Muscle of arm (tissue), 1 donor: ENCODE measurements at regions not wholly inside any gene's neighbourhood (a gene's known extent, or its start where the extent isn't known, plus 50 kb on each side); places are given as distances from the start of the nearest gene placed in this dataset.

Source experiments
- DNase-seq: peaks from one replicate; pipeline ENCODE4 v3.0.0-alpha.2; 2013

DNA sequence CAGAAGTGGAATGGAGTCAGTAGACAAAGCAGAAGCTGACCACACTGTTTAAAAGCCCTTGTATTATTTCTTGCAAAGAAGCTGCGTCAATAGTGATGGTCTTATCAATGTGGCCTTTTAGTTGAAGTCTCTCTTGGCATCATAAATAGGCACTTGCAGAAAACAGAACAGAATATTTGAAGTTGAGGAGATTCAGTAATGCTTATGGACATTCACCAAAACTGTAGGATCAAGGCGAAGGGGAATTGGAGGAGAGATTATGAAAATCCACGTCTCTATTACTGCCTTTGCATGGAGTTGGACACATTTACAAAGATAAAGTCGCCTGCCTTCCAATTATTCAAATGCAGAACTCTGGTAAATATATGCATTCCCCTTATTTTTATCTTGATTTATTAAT lies 1482.8 kb downstream of the EFNB2 start:
- no peak for DNase-seq

DNA sequence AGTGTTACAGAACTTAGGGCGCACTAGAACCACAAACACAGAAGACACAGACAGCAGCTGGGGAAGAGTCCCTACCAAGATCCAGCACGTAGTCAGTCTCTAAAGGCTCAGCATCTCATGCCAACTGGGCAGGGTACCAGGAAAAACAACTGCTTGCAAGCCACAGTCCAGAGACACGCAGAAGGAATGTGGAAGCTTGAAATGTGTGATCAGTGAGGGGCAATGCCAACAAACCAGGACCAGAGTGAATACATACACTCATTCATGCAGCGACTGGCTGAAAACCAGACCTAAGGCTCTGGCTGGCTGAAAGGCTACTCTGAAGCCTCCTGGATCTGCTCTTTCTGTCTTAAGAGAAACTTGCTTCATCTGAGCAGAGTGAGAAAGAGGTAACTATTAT lies 1484.8 kb downstream of the EFNB2 start:
- DNase-seq: peak; percentile 4

DNA sequence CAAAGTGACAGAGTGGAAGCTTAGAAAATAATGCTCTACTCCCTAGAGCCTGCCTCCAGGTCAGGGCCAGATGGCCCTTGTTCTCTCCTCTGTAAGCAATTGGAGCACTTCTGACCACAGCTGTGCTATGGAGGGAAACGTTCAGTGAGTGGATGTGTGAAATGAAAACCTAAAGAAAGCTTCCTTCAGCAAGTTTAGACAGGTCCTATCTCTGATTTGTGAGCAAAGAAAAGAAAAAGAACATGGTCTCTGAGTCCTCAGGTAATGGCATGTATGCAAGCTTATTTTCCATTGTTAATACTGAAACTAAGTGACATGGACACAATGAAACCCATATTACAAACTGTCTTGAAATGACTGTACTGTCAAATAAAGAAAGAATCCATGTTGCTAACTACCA lies 1486.8 kb downstream of the EFNB2 start:
- no peak for DNase-seq

DNA sequence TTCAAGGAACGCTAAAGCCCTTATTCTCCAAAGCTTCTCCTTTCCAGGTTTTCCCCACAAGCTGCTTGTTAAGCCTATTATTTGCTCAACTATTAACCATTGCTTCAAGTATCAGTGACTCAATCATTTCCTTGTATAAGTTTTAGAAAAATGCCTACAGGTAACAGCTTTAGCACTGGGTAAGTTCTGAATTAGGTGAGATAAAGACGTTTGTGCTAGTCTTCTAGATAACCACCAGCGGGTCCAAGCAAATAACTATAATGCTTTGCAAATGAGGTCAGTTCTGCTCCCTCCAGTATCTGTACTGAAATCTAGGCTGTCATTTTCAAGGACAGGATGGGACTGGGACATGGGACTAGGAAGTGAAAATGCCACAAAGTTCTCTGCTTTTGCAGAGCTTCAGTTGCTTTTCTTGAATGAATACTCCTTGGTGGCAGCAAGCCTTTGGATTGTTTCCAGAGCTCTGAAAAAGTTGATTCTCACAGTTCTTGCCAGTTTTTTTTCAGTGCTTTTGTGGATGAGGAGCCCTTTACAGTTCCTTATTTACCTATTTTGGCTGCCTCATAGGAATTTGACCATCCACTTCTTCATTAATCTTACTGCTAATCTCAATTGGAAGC lies 1487.7 kb downstream of the EFNB2 start:
- DNase-seq: no peak

DNA sequence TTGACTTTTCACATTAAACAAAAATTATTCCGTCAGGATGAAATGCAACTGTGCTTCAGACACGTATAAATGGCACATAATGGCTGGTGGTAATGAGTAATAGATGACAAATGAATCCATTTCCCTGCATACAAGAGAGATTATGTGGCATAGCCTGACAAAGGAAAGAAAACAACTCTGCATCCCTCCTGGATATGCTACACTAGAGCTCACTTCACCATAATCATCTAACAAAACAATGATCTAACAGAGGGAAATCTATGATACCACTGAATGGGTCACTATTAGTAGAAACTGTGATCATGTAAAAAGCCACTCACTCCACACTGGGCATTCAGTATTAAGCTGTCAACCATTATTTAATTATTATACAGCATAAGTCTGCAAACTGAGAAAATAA lies 1498.4 kb downstream of the EFNB2 start:
- DNase-seq: no peak

DNA sequence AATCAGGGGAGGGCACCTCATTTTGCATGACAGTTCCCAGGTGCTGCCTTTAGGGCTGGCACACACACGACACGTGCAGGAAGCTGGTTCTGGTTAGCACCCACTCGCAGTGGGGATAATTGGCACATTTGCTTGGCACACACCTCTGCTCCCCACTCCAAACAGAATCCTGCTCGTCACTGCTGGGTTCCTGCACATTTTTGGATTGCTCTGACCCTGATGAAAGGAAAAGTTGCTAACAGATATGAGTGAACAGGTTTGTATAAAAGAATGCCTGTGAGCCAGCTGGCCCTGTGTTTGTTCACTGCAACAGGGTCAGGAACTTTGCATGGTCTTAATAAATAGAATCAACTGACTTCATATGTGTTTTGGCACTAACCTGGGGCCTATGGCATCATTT lies 1500.4 kb downstream of the EFNB2 start:
- DNase-seq: no peak

DNA sequence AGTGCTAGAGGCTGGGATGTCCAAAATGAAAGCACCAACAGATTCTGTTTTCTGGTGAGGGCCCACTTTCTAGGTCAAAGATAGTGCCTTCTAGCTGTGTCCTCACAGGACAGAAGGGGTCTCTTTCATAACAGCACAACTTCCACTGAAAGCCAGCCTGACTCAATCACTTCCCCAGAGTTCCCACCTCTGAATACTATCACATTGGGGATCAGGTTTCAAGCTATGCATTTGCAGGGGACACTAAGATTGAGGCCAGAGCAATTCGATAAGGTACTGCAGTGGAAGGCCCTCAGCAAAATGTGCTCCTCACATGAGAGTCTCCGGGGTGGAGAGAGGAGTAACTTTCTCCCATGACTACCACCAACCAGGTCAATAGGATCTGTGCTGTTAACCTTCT lies 1501.5 kb downstream of the EFNB2 start:
- DNase-seq: no peak

DNA sequence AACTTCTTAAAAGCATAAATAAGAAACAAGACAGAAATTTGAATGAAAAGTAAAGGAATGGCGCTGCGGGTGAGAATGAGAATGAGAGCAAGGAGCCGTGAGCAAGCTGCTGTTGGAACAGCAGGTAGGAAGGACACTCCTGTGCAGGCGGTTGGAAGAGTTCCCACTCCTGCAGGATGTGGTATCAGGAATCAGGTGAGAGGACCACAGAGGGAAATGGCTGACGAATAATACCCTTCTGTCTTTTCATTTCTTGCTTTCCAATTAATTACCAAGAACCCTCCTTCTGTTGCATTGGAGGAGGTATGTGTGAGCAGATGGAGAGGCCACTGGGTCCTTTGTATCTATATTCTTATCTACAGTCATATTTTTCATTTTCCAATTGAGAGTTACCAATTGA lies 1504.2 kb downstream of the EFNB2 start:
- no peak for DNase-seq

DNA sequence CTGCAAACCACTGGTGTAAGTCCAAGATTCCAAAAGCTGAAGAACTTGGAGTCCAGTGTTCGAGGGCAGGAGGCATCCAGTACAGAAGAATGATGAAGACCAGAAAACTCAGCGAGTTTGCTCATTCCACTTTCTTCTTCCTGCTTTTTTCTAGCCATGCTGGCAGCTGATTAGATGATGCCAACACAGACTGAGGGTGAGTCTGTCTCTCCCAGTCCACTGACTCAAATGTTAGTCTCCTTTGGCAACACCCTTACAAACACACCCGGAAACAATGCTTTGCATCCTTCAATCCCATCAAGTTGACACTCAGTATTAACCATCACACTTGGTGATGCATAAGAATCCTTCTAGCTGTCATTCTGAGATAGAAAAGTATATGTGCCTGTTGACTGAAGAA lies 1504.6 kb downstream of the EFNB2 start:
- no peak for DNase-seq

DNA sequence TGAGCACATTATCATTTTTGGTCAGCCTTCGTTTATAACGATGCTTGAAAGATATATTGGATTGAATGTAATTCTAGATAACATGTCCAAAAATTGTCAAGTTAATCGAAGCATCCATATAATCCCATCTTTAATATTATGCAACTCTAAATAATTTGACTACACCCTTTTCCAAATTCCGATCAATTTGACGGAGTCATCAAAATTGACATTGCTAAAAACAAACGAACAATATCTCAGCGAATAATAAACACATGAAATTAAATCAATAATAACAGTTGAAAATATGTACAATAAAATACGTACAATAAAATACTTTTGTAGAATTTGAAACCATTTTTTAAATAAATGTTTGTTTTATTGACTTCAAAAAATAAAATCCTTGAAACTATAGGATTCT lies 1516.4 kb downstream of the EFNB2 start:
- no peak for DNase-seq

DNA sequence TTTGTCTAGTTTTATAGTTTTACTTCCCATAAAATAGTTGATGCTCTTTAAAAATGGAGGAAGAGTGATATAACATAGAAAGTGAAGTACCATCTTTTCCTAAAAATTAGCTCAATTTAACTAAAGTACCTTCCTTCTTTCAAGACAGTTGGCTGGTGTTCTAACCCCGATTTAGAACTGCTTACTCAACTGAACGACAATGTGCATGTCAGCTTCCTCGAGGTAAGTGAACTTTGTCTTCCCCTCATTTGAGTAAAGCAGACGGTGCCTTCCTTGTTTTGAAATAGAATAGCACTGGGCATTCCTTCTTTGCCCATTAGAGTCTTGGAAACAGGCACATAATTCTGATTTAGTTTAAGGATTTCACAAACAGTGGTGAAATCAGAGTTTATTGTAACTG lies 1519.2 kb downstream of the EFNB2 start:
- no peak for DNase-seq

DNA sequence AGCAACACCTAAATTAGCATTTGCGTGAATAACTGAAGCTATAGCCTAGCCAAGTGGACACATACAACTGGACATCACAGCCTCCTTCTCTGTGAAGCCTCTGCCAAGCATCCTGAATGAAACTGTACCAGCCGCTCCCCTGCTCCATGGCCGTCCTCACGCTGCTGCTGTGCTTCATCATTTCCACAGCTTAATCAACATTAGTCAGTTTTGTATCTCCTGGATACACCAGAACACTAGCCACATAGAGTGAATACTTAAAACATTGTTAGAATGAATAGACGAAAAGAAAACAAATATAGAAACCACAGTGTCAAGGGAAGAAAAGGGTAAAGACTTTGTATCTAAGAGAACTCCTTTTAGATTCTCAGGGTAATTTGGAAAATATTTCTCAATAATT lies 1526.9 kb downstream of the EFNB2 start:
- no peak for DNase-seq

DNA sequence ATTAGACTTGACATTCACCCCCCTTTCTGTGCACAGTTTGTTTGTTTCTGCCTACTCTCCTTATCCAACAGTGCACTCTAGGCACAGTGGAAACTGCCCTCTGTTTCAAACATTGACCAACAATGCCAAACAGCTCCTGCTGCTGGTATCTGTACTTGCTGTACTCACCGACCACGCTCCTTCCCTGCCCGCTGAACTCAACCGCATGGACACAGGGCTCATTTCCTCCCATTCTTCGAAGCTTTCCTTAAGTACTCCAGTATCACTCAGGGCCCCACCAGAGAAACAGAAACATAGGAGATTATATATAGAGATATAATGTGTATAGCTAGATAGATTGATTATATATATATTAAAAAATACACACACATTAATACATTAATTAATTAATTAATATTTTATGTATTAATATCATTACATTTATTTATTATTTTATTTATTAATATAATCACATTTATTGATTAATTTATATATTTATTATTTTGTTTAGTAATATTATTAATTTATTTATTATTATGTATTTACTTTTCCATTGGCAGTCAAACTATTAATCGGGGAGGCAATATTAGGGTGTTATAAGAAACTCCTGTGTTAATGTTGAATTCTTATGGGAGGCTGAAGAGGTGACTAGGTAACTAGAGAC lies 1528.2 kb downstream of the EFNB2 start:
- no peak for DNase-seq

DNA sequence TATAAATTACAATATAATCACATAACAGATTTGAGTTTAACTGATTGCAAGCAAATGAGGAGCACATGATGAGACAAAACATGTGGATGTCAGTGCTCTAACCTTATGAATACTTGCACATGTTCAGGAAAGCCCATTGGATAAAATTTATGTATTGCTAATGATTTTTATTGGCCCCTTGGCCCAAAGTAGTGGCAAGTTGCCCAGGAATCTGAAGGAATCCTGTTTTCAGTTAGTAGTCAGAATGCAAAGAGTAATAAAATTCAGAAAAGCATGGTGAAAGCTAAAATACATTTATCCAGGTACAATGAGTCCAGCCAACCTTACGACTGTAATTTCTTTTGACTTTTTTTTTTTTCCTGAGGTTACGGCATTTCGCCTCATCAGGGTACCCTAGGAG lies 1539.4 kb downstream of the EFNB2 start:
- DNase-seq: peak; percentile 70

DNA sequence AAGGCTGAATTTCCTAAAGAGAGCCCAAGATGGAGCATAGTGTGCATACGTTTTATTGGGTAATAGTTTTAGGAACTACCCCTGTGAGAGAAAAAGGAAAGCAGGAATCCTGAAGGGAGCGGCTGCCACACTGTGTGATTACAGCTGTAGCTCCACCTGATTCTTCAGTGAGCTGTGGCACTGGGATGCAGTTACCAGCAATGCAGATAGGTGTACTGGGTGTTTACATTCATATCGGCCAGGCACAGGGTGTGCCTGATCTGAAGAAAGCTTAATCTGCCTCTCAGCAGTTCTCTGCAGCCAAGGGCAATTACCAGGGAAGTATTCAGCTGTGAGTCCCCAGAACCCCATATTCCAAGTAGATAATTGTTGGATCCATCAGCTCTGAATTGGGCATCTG lies 1541.8 kb downstream of the EFNB2 start:
- DNase-seq: no peak

DNA sequence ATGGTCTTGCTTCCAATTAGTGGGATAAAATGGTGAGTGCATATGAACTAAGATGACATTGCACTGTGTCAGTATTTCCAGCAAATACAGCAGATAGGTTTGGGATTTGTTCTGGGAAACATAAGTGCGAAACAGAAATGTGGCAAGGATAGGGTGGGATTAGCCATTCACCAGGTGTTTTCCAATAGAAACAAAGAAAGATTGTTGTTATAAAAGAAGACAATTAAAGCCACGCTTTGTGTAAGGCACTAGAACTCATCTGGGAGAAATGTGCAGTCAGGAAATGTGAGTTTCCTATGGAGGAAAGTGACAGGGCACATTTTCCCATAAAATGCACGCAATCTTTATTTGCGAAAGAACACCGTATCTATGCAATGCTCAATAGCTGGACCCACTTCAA lies 1547.8 kb downstream of the EFNB2 start:
- no peak for DNase-seq

DNA sequence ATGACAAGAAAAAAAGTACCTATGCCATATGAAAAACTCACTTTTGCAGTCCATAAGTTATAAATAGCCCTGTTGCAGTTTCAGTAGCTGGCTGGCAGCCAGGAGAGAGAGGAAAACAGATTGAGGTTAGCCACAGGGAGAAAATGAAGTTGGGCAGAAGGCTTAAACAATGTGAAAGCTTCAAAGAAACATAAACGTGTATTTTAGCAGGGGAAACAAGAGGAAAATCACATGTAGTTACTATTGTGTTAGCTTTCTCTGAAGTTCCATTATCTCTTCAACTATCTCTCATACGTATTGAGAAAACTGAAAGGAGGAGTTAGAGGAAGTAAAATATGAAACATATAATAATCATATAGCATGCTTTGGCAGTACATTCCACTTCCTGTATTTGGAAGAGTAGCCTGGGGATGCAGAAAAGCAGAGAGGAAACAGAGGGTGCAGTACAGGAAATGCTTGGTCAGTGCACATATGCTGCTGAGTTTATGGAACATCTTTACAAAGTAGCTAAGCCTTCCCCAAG lies 1551.1 kb downstream of the EFNB2 start:
- peak; percentile 66 for DNase-seq

DNA sequence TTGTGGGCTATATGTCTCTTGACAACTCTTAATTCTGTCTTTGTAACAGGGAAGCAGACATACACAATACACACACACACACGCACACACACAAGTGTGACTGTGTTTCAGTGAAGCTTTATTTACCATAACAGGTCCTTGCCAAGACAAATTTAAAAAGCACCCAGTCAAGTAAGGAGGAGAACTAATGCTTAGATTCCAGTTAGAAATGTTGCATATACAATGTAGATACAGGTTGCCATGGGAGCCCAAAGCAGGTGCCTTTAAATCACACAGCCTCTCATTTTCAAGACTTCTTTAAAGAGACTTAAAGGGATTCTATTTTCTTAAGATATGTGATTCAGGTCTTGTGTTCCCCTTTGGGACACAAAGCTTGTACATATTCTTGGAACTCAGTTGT lies 1551.9 kb downstream of the EFNB2 start:
- DNase-seq: no peak

DNA sequence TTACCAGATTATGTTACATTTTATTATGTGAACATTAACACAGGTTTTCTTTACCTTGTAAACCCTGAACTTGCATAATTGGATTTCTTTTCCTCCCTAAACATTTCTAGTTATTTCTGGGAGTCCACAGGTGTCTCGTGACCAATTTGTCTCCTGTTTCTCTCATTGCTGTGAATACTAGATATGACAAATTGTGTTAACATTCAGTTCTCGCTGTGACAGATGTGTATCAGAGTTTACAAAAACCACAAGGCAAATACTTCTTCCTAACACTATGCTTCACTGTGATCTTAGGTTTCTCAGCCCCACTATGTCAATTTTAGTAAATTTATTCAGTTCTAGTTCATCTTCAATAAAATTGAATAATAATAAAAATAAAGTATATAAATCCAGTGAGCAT lies 1554.9 kb downstream of the EFNB2 start:
- no peak for DNase-seq

DNA sequence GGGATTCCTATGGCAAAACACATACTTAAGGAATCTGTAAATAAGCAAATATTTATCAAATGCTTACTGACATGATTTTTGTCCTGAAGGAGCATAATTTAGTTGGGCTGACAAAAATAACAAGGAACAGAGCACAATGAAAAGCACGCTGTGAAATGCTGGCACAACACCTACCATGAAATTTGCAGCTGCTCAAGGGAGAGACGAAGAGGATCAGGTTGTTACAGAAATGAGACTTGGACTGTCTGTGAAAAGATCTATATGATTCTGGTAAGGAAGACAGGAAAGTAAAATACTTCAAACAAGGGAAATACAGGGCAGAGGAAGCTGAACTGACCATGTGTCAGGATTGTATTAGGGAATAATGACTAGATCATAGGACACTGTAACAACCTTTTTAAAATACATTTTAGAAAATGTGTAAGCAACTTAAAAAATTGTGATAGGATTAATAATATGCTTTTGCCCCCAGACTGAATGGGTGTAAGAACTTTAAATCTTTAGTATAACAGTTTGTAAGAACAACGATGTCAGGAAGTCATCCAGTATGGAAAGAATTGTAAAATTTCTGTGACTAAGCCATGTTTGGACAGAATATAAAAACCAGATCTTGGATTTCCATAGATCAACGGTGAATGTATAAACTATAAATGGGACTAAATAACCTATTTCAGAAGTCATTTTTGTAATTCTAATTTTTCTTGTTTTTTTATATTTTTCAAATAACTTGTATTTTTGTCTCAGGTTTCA lies 1556.0 kb downstream of the EFNB2 start:
- no peak for DNase-seq

DNA sequence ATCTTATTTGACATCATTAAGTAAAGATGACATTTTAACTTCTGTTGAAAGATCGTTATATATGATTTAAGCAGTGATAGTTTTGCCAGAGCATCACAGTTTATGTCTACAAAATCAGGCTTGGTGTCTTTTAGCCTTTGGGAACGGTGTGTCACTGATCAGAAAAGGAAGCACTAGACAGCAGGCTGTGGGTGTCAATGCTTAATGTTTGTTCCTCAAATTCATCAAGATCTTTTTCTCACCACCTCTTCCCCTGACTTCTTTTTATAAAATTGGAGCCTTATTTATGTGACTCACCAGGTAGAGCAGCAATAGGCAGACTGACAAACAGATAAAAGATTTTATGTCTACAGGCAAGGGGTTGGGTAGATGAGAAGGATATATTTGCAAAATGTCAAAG lies 1558.5 kb downstream of the EFNB2 start:
- DNase-seq: no peak

DNA sequence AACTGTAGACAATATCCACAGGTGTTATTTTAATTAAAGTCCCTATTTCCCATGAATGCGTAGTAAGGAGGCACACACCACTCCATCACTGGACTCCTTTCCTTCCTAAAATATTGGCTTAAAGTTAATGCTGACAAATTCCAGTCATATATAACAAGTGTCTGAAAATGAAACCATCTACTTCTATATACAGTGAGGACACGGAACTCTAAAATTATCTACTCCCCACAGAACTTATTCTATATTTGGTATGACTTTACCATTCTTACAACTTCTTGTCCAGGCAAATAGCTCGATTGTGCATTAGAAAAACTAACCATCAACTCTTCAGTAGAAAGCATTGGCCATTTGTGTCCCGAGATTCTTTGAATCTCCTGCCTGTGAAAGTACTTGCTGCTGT lies 1560.2 kb downstream of the EFNB2 start:
- no peak for DNase-seq

DNA sequence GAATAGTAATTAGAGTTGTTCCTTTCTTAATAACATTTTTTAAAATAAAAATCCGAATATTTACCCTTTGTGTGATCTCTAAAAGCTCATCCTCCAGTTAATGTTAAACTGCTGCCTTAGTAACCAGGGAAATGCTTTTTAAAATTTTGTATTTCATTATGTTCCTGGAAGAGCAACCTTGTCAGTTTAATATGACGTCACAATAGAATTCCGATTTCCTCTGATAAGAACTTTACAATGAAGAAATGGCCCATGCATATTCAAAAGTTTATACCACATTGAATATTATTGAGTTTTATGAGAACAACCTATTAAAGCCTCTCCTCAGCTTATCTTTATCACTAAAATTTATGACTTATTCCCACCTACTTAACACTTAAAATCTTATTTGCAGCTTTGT lies 1566.6 kb downstream of the EFNB2 start:
- DNase-seq: no peak
